ENCODE measurements at regions not wholly inside any gene's neighbourhood (a gene's known extent, or its start where the extent isn't known, plus 50 kb on each side); places are given as distances from the start of the nearest gene placed in this dataset.

- TF ChIP-seq YY1 (IDR thresholded peaks at IDR 0.05) (no peak), CTCF (IDR thresholded peaks at IDR 0.05; ENCODE audit: low read depth, low read length, missing input control) (no peak)
Observed at GRCh38 chr1:238690415-238690814, 696.0 kb upstream of the CHRM3 start.
